ENCODE measurements at regions not wholly inside any gene's neighbourhood (a gene's known extent, or its start where the extent isn't known, plus 50 kb on each side); places are given as distances from the start of the nearest gene placed in this dataset.

DNA sequence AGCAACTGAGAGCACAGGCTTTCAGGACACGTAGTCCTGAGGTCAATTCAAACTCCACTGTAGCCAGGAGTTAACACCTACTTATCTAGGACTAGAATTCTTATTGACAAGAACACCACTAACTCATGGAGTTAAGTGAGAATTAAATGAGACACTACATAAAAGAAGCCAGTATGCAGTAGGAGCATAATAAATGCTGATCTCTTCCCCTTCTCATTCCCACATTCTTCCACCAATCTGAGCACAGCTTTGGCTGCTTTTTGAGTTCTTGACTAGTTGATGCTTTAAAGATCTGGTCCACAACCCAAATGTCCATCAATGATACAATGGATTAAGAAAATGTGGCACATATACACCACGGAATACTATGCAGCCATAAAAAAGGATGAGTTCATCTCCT lies 55.2 kb downstream of the TTC32 start:
- DNase-seq (ENCODE audit: low read depth), result no peak

GRCh38 chr2:19846030-19846429 lies 55.8 kb downstream of the TTC32 start:
- DNase-seq (ENCODE audit: low read depth), result no peak

GRCh38 chr2:19845323-19845920 lies 56.4 kb downstream of the TTC32 start:
- DNase-seq (ENCODE audit: low read depth), result no peak

DNA sequence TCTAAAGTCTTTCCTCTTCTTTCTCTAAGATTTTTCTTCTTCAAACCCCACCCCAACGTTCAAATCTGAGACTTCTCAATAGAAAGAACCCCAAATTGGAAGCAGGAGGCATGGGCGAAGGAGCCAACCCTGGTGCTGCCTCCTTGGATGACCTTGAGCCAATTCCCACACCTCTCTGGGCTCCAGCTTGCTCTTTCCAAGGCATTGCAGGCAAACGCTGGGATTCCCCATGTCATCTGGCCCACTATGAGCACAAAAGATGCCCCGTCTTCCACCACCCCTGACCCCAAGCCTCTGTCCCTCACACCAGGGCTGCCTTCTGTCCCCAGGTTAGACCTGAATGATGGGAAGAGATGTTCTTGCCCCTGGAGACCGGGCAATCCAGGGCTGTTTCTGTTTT lies 57.0 kb downstream of the TTC32 start:
- no peak for DNase-seq (ENCODE audit: low read depth)

- no peak for DNase-seq (ENCODE audit: low read depth)
Measured at GRCh38 chr2:19843992-19844515, 57.7 kb downstream of the TTC32 start.

DNA sequence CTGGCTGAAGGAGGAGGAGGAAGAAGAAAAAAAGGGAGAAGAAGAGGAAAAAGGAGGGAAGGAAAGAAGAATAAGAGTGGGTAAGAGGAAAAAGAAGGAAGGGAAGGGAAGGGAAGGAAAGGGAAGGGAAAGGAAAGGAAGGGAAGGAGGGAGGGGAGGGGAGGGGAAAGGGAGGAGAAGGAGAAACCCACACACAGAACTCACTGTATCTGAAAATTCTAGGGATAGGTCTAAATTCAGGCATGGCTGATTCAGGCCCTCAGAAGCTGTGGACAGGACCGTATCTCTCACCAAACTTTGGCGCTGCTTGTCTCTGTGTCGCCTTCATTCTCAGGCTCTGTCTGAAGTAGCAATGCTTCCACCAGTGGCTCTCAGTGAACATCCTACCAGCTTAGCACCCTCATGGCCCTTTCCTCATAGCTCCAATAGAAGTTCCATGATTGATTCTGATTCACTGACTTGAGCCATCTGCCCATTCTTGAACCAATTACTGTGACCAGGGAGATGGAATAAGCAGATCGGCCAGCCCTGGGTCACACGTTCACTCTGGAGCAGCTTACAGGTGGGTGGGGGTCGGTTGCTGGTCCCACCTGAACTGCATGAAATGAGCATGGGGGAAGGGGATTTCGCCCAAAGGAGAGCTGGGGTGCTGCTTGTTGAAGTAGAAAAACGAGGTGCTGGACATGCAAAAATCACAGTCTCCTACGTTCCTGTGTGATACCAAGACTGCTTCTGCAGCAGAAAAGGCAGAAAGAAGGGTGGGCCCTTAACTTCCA lies 59.7 kb downstream of the TTC32 start:
- no peak for DNase-seq (ENCODE audit: low read depth)

- DNase-seq (ENCODE audit: low read depth), result no peak
Measured at GRCh38 chr2:19839438-19839837, 62.3 kb downstream of the TTC32 start.

GRCh38 chr2:19838616-19839015 lies 63.2 kb downstream of the TTC32 start:
- DNase-seq (ENCODE audit: low read depth), result no peak

- DNase-seq (ENCODE audit: low read depth), result no peak
Measured at GRCh38 chr2:19837235-19837766, 64.5 kb downstream of the TTC32 start.

DNA sequence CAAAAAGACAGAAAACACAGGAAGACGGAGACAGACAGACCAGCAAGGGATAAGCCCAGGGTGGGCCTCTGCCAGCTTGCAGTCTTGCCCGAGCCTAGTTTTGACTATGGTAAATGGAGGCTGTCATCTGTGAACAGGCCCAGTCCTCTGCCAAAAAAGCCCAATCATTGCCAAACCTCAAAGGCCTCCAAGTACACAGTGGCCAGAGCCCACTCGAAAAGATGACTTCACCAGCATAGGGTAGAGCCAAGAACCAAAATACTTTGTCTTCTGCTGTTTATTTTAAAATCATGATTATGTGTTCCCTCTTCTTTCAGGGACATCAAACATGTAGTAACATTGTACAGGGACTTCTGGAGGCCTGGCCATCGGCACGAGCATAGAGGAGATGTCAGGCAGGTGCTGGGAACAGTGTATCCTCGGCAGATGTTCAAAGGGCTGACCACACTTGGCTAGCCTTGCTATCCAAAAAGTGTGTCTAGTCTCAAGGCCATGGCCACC lies 66.0 kb downstream of the TTC32 start:
- DNase-seq (ENCODE audit: low read depth), result no peak

- no peak for DNase-seq (ENCODE audit: low read depth)
Measured at GRCh38 chr2:19833978-19834377, 67.8 kb downstream of the TTC32 start.

DNA sequence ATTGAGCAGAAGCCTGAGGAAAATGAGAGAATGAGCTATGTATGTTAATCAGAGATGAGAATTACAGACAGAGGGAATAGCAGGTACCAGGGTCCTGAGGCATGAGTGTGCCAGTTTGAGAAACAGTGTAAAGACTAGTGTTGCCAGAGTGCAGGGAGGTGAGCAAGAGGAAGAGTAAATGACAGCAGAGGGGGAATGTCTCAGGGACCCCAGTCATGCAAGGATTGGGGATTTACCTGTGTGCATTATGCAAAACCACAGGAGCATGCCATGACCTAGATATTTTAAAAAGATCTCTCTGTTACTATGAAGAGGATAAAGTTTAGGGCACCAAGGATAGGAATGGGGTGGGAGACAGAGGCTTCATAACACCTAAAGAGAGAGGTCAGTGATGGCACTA lies 72.1 kb downstream of the TTC32 start:
- no peak for DNase-seq (ENCODE audit: low read depth)

GRCh38 chr2:19826874-19827273 lies 74.9 kb downstream of the TTC32 start:
- DNase-seq (ENCODE audit: low read depth), result no peak

- DNase-seq (ENCODE audit: low read depth), result no peak
Measured at GRCh38 chr2:19823507-19823906, 78.3 kb downstream of the TTC32 start.

DNA sequence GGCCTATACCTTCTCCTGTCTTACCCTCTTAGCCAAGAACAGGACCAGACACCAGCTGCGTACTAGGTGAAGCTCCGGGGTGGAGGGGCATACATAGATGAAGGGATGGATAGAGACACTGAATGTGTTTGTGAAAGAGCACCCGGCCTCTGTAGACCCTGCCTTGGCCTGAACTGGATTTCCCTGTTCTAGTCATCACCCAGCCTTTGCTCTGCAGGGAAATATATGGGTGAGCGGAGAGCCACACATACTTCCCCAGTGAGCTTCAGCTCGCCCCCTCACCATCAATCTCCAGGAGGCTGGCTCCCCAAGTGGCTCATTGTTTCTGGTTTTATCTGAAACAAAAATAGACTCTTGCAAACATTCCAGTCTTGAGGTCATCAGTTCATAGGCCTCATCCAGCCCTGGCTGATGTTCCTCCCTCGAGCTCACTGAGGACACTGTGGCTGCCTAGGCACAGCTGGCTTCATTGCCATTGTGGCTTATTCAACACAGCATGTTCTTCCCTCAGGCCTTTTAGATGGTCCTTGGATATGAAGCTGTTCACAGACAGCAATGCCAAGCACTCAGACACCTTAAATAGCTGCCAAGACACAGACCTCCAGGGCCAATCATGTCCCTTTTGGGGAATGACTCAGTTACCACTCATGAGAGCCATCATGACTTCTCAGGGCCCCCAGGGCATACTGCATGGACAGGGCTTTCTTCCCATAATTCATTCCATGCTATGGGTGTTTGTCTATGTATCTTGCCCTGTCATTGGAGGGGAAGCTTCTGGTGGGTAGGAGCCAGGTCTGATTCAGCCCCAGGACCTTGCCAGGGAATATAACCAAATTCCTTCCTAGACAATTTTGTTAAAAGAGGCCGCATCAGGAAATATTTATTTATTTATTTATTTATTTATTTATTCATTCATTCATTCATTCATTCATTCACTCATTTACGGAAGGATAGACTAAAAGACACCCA lies 82.4 kb downstream of the TTC32 start:
- no peak for DNase-seq (ENCODE audit: low read depth)

DNA sequence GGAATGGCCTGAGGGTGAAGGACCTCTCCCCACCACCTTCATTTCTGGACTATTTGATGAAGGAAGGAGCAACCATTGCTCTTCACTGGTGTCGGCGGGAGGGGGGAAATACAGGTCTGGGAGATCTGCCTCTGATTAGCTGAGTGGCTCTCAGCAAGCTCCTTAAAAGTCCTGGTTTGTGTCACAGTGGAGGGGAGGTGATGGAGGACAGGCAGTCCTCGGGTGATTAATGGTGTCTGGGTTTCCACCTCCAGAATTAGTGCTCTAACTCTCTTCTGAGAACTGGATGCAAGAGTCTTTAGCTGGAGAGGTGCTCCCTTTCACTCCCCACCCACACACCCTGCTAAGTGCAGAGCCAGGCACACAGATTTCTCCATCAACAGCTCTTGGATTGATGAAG lies 83.2 kb downstream of the TTC32 start:
- DNase-seq (ENCODE audit: low read depth), result no peak

DNA sequence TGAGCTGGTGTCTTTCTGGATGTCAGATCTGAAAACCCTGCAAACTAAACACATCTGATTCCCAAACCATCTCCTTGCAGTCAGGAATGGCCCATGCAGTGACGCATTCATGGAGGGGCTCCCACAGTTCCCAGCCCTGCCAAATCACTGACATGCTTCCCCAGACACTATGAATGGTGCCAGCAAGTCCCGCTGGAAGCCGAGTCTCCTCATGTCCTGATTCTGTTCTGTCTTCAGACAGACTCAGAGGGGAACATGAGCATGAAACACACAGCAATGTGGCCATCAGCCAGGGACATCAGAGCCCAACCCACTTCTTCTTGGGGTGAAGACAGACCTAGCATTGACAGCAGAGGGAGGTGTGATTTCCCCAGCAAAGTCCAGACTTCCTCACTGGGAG lies 83.7 kb downstream of the TTC32 start:
- no peak for DNase-seq (ENCODE audit: low read depth)

GRCh38 chr2:19815746-19816145 lies 86.0 kb downstream of the TTC32 start:
- DNase-seq (ENCODE audit: low read depth), result no peak

DNA sequence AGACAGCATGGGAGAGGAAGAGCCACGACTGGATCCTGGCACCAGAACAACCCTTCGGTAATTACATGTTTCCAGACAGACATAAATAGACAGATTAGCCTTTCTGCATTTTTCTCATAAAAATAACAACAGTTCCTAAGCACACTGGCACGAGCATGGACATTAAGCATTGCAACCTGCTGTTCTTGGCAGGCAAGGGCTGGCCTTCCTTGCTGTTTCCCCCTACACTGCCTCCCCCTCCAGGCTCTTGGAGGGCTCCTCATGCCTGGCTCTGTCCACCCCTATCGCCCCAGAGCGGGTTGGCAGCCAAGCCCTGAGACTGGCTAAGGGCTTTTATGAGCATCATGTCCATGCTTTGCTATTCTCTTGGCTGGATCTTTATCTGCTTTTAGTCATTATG lies 89.6 kb downstream of the TTC32 start:
- DNase-seq (ENCODE audit: low read depth), result no peak

- no peak for DNase-seq (ENCODE audit: low read depth)
Measured at GRCh38 chr2:19811186-19811585, 90.6 kb downstream of the TTC32 start.

DNA sequence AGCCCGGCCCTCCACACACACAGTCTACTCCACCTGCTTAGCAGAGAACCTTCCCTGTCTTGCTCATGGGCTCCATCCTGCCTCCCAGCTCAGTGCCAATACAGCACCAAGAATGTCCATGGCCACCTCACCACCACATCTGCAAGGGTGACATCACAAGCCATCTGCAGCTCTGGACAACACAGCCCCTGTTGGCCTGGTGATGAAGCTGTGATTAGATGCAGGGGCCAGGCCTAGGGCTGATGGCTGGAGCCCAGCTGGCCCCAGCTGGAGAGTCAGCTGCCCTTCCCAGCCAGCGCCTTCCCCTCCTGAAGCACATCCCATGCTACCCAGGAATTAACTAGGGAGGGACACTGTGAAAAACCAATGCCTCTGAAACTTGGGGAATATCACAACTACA lies 91.1 kb downstream of the TTC32 start:
- no peak for DNase-seq (ENCODE audit: low read depth)

DNA sequence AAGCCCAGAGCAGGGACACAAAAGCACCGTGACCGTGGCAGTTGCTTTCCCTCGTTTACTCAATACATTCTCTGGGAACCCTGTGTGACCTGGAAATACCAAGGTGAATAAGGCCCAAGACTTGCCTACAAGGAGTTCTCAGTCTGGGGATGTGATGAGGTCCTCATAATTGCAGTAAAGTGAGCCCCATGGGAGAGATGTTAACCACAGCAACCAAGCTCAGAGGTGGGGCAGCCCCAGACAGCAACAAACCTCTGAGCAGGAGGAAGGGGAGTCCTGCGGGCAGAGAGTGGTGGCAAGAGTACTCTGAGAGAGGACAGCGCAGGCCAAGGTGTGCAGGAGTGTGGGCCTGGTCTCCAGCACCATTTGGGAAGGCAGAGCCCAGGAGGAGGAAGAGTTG lies 91.6 kb downstream of the TTC32 start:
- DNase-seq (ENCODE audit: low read depth), result no peak
